OCI-LY7 (cell line): ENCODE measurements at regions not wholly inside any gene's neighbourhood (a gene's known extent, or its start where the extent isn't known, plus 50 kb on each side); places are given as distances from the start of the nearest gene placed in this dataset.

ENCODE experiments used
- BruUV-seq: library from RNA; stranded (reverse); fragments of 400-500 nt; replicated peaks from 2 replicates; lab custom pipeline; 2021; lab: Mats Ljungman, UMichigan
- CTCF ChIA-PET: fragments of 300-600 bp; sonication (Branson Sonifier 250); formaldehyde crosslinking; loops from one replicate; lab custom pipeline; 2022; ENCODE audit warnings: antibody characterized with exemption; ENCODE audit not compliant: unreplicated experiment; lab: Charles Lee
- POLR2A ChIA-PET: fragments of 300-600 bp; sonication (Branson Sonifier 250); formaldehyde crosslinking; loops from one replicate; lab custom pipeline; 2022; ENCODE audit warnings: antibody characterized with exemption; lab: Charles Lee
- DNase-seq: peaks from one replicate; pipeline ENCODE4 v3.0.0-alpha.2; 2015; ENCODE audit warnings: low spot score
- H2AFZ ChIP-seq: fragments of 200-600 bp; sonication (generic), shearing (Covaris generic); 2 replicates; pipeline ENCODE4 v1.6.1; 2014; ENCODE audit warnings: mild to moderate bottlenecking, antibody characterized with exemption, low read length, moderate library complexity
- H3K27ac ChIP-seq: fragments of 200-600 bp; sonication (generic); 2 replicates; pipeline ENCODE4 v1.5.1; 2014; ENCODE audit warnings: mixed run types, low read depth, mild to moderate bottlenecking, moderate library complexity, low read length, inconsistent platforms; ENCODE audit not compliant: poor library complexity, severe bottlenecking
- H3K36me3 ChIP-seq: fragments of 200-600 bp; sonication (generic); 2 replicates; pipeline ENCODE4 v1.6.1; 2014; ENCODE audit warnings: mild to moderate bottlenecking, antibody characterized with exemption, low read length, moderate library complexity, mixed read lengths; ENCODE audit not compliant: insufficient read depth
- H3K4me1 ChIP-seq: fragments of 200-600 bp; sonication (generic); 2 replicates; pipeline ENCODE4 v1.5.1; 2014; ENCODE audit warnings: mild to moderate bottlenecking, low read length; ENCODE audit not compliant: insufficient read depth, poor library complexity, severe bottlenecking
- H3K4me2 ChIP-seq: fragments of 200-600 bp; sonication (generic); 2 replicates; pipeline ENCODE4 v1.6.1; 2014; ENCODE audit warnings: mild to moderate bottlenecking, low read length
- H3K4me3 ChIP-seq: fragments of 200-600 bp; sonication (generic); 2 replicates; pipeline ENCODE4 v1.5.1; 2014; ENCODE audit warnings: mild to moderate bottlenecking, low read depth, low read length; ENCODE audit not compliant: poor library complexity, severe bottlenecking
- H3K79me2 ChIP-seq: fragments of 200-600 bp; sonication (generic); 2 replicates; pipeline ENCODE4 v1.6.1; 2016; ENCODE audit warnings: low read depth, mild to moderate bottlenecking, low read length, moderate library complexity, mixed read lengths; ENCODE audit not compliant: insufficient read depth
- H3K9me2 ChIP-seq: fragments of 200-600 bp; sonication (generic); 2 replicates; pipeline ENCODE4 v1.6.1; 2016; ENCODE audit warnings: mild to moderate bottlenecking, low read length, mixed read lengths; ENCODE audit not compliant: insufficient read depth
- H3K9me3 ChIP-seq: fragments of 200-600 bp; sonication (generic); 2 replicates; pipeline ENCODE4 v1.6.1; 2014; ENCODE audit warnings: mild to moderate bottlenecking, mixed run types, low read length, mixed read lengths
- H4K20me1 ChIP-seq: fragments of 200-600 bp; sonication (generic); 2 replicates; pipeline ENCODE4 v1.6.1; 2014; ENCODE audit warnings: mild to moderate bottlenecking, antibody characterized with exemption, low read length, moderate library complexity, mixed read lengths; ENCODE audit not compliant: insufficient read depth
- CTCF ChIP-seq: fragments of 200-600 bp; sonication (generic); conservative IDR thresholded peaks from 2 replicates; pipeline ENCODE4 v1.5.1; 2014; ENCODE audit warnings: mild to moderate bottlenecking, antibody characterized with exemption, low read length, moderate library complexity, mixed read lengths
- EZH2phosphoT487 ChIP-seq: fragments of 200-600 bp; sonication (generic); IDR thresholded peaks from 2 replicates; pipeline ENCODE4 v1.6.1; 2018; ENCODE audit warnings: low read depth, borderline replicate concordance, mild to moderate bottlenecking, mixed run types, antibody characterized with exemption, low read length, moderate library complexity, mixed read lengths
- intact Hi-C: fragments of 100-400 bp; cut with micrococcal nuclease; formaldehyde crosslinking; loops from one replicate; pipeline ENCODE4 v1.10.0; 2022; ENCODE audit not compliant: unreplicated experiment

- no peaks in the 10 kb centered on the region for H4K20me1 ChIP-seq
- ChIA-PET CTCF (no interaction called here), POLR2A (interaction anchor here (1.0 kb wide), 1 partner anchor 71 kb away, joined by 3 read pairs; no protein-coding TSS in a partner anchor)
- BruUV-seq = no TSS peak
- H3K4me1 ChIP-seq = peaks cover 10% of the 10 kb centered on the region
- H2AFZ ChIP-seq = no peak overlapping the region
- no peak overlapping the region for H3K27ac ChIP-seq
- no peak overlapping the region for H3K4me3 ChIP-seq
- DNase-seq = no peak
- no peaks in the 10 kb centered on the region for H3K79me2 ChIP-seq
- no peaks in the 10 kb centered on the region for H3K9me3 ChIP-seq
- intact Hi-C loops = no loop called here
- TF ChIP-seq EZH2phosphoT487 = no peak
- no peak for TF ChIP-seq CTCF
- no peaks in the 10 kb centered on the region for H3K36me3 ChIP-seq
- no peak overlapping the region for H3K4me2 ChIP-seq
- no peaks in the 10 kb centered on the region for H3K9me2 ChIP-seq
Measured at GRCh38 chr11:111106641-111107040, 138.9 kb upstream of the POU2AF2 start.

- Histone ChIP-seq H4K20me1 (no peaks in the 10 kb centered on the region), H3K9me3 (no peaks in the 10 kb centered on the region), H3K4me2 (no peak overlapping the region), H3K4me1 (peaks cover 10% of the 10 kb centered on the region), H3K36me3 (no peaks in the 10 kb centered on the region), H2AFZ (no peak overlapping the region), H3K27ac (no peak overlapping the region), H3K79me2 (no peaks in the 10 kb centered on the region), H3K9me2 (no peaks in the 10 kb centered on the region), H3K4me3 (no peak overlapping the region)
- TF ChIP-seq CTCF = no peak
- TF ChIP-seq EZH2phosphoT487 = no peak
- intact Hi-C loops = no loop called here
- no TSS peak for BruUV-seq
- ChIA-PET POLR2A (interaction anchor here (0.6 kb wide), 1 partner anchor 46 kb away, joined by 3 read pairs; no protein-coding TSS in a partner anchor), CTCF (no interaction called here)
- DNase-seq = no peak
Measured at GRCh38 chr11:111105566-111105965, 140.0 kb upstream of the POU2AF2 start.

GRCh38 chr11:111104185-111104584 is 141.3 kb upstream of the POU2AF2 start:
- no peaks in the 10 kb centered on the region for H3K36me3 ChIP-seq
- H3K9me3 ChIP-seq = no peaks in the 10 kb centered on the region
- POLR2A ChIA-PET = no interaction called here
- no peaks in the 10 kb centered on the region for H3K9me2 ChIP-seq
- intact Hi-C loops = no loop called here
- no peak overlapping the region for H3K27ac ChIP-seq
- peaks cover 10% of the 10 kb centered on the region for H3K4me1 ChIP-seq
- H4K20me1 ChIP-seq = no peaks in the 10 kb centered on the region
- H3K4me3 ChIP-seq = no peak overlapping the region
- no peak overlapping the region for H2AFZ ChIP-seq
- DNase-seq = no peak
- no TSS peak for BruUV-seq
- CTCF ChIA-PET = no interaction called here
- H3K79me2 ChIP-seq = no peaks in the 10 kb centered on the region
- TF ChIP-seq EZH2phosphoT487 (no peak), CTCF (no peak)
- H3K4me2 ChIP-seq = no peak overlapping the region
